ENCODE measurements at regions not wholly inside any gene's neighbourhood (a gene's known extent, or its start where the extent isn't known, plus 50 kb on each side); places are given as distances from the start of the nearest gene placed in this dataset.

DNA sequence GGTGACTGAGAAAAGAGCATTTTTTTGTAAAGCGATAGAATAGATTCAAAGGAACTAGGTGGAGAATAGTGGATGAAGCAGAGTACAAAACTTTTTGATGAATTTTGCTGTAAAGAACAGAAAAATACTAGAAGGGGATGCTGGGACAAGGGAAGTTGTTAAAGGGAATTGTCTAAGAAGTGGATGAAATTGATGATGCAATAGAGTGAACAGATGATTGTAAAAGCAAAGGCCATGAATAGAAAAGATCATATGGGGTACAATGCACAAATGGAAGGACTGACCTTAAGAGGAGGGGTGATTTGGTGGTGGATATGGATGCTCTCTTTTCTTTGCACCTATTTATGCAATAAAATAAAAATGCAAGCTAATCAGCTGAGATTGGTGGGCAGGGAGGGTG lies 262.7 kb upstream of the MAD2L1 start:
- no peak overlapping the region for H3K4me3 ChIP-seq (replicated peaks in 1 of 3; ENCODE audit: low read depth in 2 of 3, low read length in 3 of 3)
- Mint-ChIP-seq H3K9me3 (peaks cover 0 to 6% (median 0%) of the 10 kb centered on the region in 7 donors), H3K36me3 (no peaks in the 10 kb centered on the region), H3K4me3 (no peak overlapping the region), H3K4me1 (no peaks in the 10 kb centered on the region), H3K27me3 (ENCODE audit: low read depth in 3 of 3) (peaks cover 0 to 2% (median 0%) of the 10 kb centered on the region in 3 donors), H3K27ac (no peak overlapping the region)
- H3K36me3 ChIP-seq (replicated peaks in 1 of 2; ENCODE audit: control insufficient read depth in 1 of 2, insufficient read depth in 2 of 2, low read length in 2 of 2): no peaks in the 10 kb centered on the region
- H4K20me1 ChIP-seq (ENCODE audit: insufficient read depth, low read length): no peaks in the 10 kb centered on the region
- H3K27ac ChIP-seq (ENCODE audit: low read depth in 1 of 2, low read length in 2 of 2): no peak overlapping the region
- H3K9me3 ChIP-seq (replicated peaks in 1 of 2; ENCODE audit: control insufficient read depth in 1 of 2, insufficient read depth in 1 of 2, low read length in 2 of 2): no peaks in the 10 kb centered on the region
- intact Hi-C loops (cut with micrococcal nuclease): no loop called here
- H3K4me1 ChIP-seq (ENCODE audit: control insufficient read depth in 1 of 2, insufficient read depth in 2 of 2, low read length in 2 of 2): no peaks in the 10 kb centered on the region
- H3K9ac ChIP-seq (ENCODE audit: insufficient read depth, low read length, poor library complexity, severe bottlenecking): no peak overlapping the region
- TF ChIP-seq, protein P1, sequence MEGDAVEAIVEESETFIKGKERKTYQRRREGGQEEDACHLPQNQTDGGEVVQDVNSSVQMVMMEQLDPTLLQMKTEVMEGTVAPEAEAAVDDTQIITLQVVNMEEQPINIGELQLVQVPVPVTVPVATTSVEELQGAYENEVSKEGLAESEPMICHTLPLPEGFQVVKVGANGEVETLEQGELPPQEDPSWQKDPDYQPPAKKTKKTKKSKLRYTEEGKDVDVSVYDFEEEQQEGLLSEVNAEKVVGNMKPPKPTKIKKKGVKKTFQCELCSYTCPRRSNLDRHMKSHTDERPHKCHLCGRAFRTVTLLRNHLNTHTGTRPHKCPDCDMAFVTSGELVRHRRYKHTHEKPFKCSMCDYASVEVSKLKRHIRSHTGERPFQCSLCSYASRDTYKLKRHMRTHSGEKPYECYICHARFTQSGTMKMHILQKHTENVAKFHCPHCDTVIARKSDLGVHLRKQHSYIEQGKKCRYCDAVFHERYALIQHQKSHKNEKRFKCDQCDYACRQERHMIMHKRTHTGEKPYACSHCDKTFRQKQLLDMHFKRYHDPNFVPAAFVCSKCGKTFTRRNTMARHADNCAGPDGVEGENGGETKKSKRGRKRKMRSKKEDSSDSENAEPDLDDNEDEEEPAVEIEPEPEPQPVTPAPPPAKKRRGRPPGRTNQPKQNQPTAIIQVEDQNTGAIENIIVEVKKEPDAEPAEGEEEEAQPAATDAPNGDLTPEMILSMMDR (IDR thresholded peaks at IDR 0.05): no peak
- WGBS (ENCODE audit: insufficient coverage): 100% methylated on average over 1 of the region's 1 CpG
- H3K4me2 ChIP-seq (replicated peaks; ENCODE audit: extremely low read depth, low read length, poor library complexity, severe bottlenecking): no peak overlapping the region
- no peak for DNase-seq
- no peaks in the 10 kb centered on the region for H3K79me2 ChIP-seq (ENCODE audit: insufficient read depth, low read length)
- no peak overlapping the region for H2AFZ ChIP-seq (ENCODE audit: insufficient read depth, low read depth, low read length, poor library complexity, severe bottlenecking)
- H3K27me3 ChIP-seq (ENCODE audit: control insufficient read depth in 2 of 2, insufficient read depth in 2 of 2, low read length in 2 of 2): no peaks in the 10 kb centered on the region

- peaks cover 0 to 6% (median 0%) of the 10 kb centered on the region in 7 donors for H3K9me3 Mint-ChIP-seq
- TF ChIP-seq, protein P1 (IDR thresholded peaks at IDR 0.05): no peak
- H3K9ac ChIP-seq (ENCODE audit: insufficient read depth, low read length, poor library complexity, severe bottlenecking): no peak overlapping the region
- no peaks in the 10 kb centered on the region for H3K4me1 Mint-ChIP-seq
- no peak overlapping the region for H2AFZ ChIP-seq (ENCODE audit: insufficient read depth, low read depth, low read length, poor library complexity, severe bottlenecking)
- no peak overlapping the region for H3K27ac ChIP-seq (ENCODE audit: low read depth in 1 of 2, low read length in 2 of 2)
- no peaks in the 10 kb centered on the region for H3K36me3 Mint-ChIP-seq
- intact Hi-C loops (cut with micrococcal nuclease): no loop called here
- H3K4me2 ChIP-seq (replicated peaks; ENCODE audit: extremely low read depth, low read length, poor library complexity, severe bottlenecking): no peak overlapping the region
- H3K9me3 ChIP-seq (replicated peaks in 1 of 2; ENCODE audit: control insufficient read depth in 1 of 2, insufficient read depth in 1 of 2, low read length in 2 of 2): no peaks in the 10 kb centered on the region
- no peaks in the 10 kb centered on the region for H3K4me1 ChIP-seq (ENCODE audit: control insufficient read depth in 1 of 2, insufficient read depth in 2 of 2, low read length in 2 of 2)
- no peak overlapping the region for H3K27ac Mint-ChIP-seq
- H3K4me3 ChIP-seq (replicated peaks in 1 of 3; ENCODE audit: low read depth in 2 of 3, low read length in 3 of 3): no peak overlapping the region
- no peak overlapping the region for H3K4me3 Mint-ChIP-seq
- no peaks in the 10 kb centered on the region for H4K20me1 ChIP-seq (ENCODE audit: insufficient read depth, low read length)
- no peaks in the 10 kb centered on the region for H3K79me2 ChIP-seq (ENCODE audit: insufficient read depth, low read length)
- no peak for DNase-seq
- H3K27me3 ChIP-seq (ENCODE audit: control insufficient read depth in 2 of 2, insufficient read depth in 2 of 2, low read length in 2 of 2): no peaks in the 10 kb centered on the region
- H3K36me3 ChIP-seq (replicated peaks in 1 of 2; ENCODE audit: control insufficient read depth in 1 of 2, insufficient read depth in 2 of 2, low read length in 2 of 2): no peaks in the 10 kb centered on the region
- H3K27me3 Mint-ChIP-seq (ENCODE audit: low read depth in 3 of 3): peaks cover 0 to 2% (median 0%) of the 10 kb centered on the region in 3 donors
Measured at GRCh38 chr4:120327276-120327675, 260.6 kb upstream of the MAD2L1 start.
